Gastroesophageal sphincter (tissue), 4 donors: ENCODE measurements at regions not wholly inside any gene's neighbourhood (a gene's known extent, or its start where the extent isn't known, plus 50 kb on each side); places are given as distances from the start of the nearest gene placed in this dataset.

Experiments
- ATAC-seq: fragments of 150-250 bp; one replicate; pipeline ENCODE4 v1.9.1; 2016; ENCODE audit warnings: mild to moderate bottlenecking, moderate library complexity
- H3K27ac ChIP-seq, 4 donors: fragments of 200-600 bp; sonication (generic) in 3 of 4; 1 replicate in 3 of 4; 2 replicates in 1 of 4; pipeline ENCODE4 v1.5.1; 2016 to 2019
- H3K27me3 ChIP-seq: fragments of 200-600 bp; sonication (generic); one replicate; pipeline ENCODE4 v1.5.1; 2019
- H3K36me3 ChIP-seq, 2 donors: fragments of 200-600 bp; sonication (generic); one replicate each; pipeline ENCODE4 v1.5.1; 2019; ENCODE audit warnings: control low read depth in 1 of 2
- H3K4me1 ChIP-seq, 3 donors: fragments of 200-600 bp; sonication (generic); 1 replicate in 2 of 3; 2 replicates in 1 of 3; pipeline ENCODE4 v1.5.1; 2016 to 2019; ENCODE audit warnings: control low read depth in 2 of 3
- H3K4me3 ChIP-seq, 2 donors: fragments of 200-600 bp; sonication (generic); one replicate each; pipeline ENCODE4 v1.5.1; 2019; ENCODE audit warnings: mild to moderate bottlenecking in 1 of 2, moderate library complexity in 1 of 2
- H3K9me3 ChIP-seq, 3 donors: fragments of 200-600 bp; sonication (generic); one replicate each; pipeline ENCODE4 v1.5.1; 2017 to 2019; ENCODE audit warnings: control low read depth in 2 of 3
- CTCF ChIP-seq, 4 experiments: fragments of 200-600 bp in 2 of 4; fragments of 450-650 bp in 2 of 4; sonication (generic) in 1 of 4; IDR thresholded peaks; one replicate each; pipeline ENCODE4 v1.5.1; 2017 to 2019; ENCODE audit warnings: antibody characterized with exemption in 4 of 4, mild to moderate bottlenecking in 2 of 4, moderate library complexity in 2 of 4
- EP300 ChIP-seq: sonication (generic); formaldehyde crosslinking; IDR thresholded peaks from one replicate; pipeline ENCODE4 v1.6.1; 2017; ENCODE audit warnings: antibody characterized with exemption, mild to moderate bottlenecking
- POLR2A ChIP-seq, 2 donors: fragments of 450-650 bp; IDR thresholded peaks; one replicate each; pipeline ENCODE4 v1.6.1; 2017; ENCODE audit warnings: antibody characterized with exemption in 2 of 2, mild to moderate bottlenecking in 2 of 2, moderate library complexity in 1 of 2
- POLR2AphosphoS5 ChIP-seq: sonication (generic); formaldehyde crosslinking; IDR thresholded peaks from one replicate; pipeline ENCODE4 v1.6.1; 2017; ENCODE audit warnings: antibody characterized with exemption
- WGBS, 2 donors: methylation state at CpG; one replicate each; pipeline ENCODE4 v1.1.5; 2018; ENCODE audit warnings: low coverage in 1 of 2; 5-methylcytosine and 5-hydroxymethylcytosine counted together

GRCh38 chr7:49386792-49387191, 386.6 kb upstream of the VWC2 start:
- TF ChIP-seq CTCF (IDR thresholded peaks at IDR 0.05) (no peak), EP300 (no peak), POLR2AphosphoS5 (no peak), POLR2A (IDR thresholded peaks at IDR 0.05) (no peak)
- no peak for ATAC-seq
- Histone ChIP-seq H3K4me3 (no peak overlapping the region), H3K27me3 (no peaks in the 10 kb centered on the region), H3K36me3 (no peaks in the 10 kb centered on the region), H3K4me1 (no peaks in the 10 kb centered on the region), H3K27ac (no peak overlapping the region), H3K9me3 (no peaks in the 10 kb centered on the region)
- 75% methylated on average over 1 of the region's 1 CpG; no CpG with 5 or more reads in 1 of the 2 donors for WGBS, 2 donors

GRCh38 chr7:49389871-49390479, 383.5 kb upstream of the VWC2 start:
- no peak for ATAC-seq

GRCh38 chr7:49396229-49396628, 377.2 kb upstream of the VWC2 start:
- WGBS, 2 donors, result 79 to 88% methylated on average over 4 of the region's 4 CpGs
- Histone ChIP-seq H3K9me3 (no peaks in the 10 kb centered on the region), H3K4me1 (no peaks in the 10 kb centered on the region), H3K27ac (no peak overlapping the region), H3K36me3 (no peaks in the 10 kb centered on the region), H3K27me3 (peaks cover 5% of the 10 kb centered on the region), H3K4me3 (no peak overlapping the region)
- ATAC-seq, result no peak
- TF ChIP-seq EP300, result no peak
- TF ChIP-seq POLR2A (IDR thresholded peaks at IDR 0.05), result no peak

More at GRCh38 chr7:49389871-49390479, 383.5 kb upstream of the VWC2 start:
- no peak overlapping the region for H3K4me3 ChIP-seq
- H3K9me3 ChIP-seq, result no peaks in the 10 kb centered on the region
- H3K4me1 ChIP-seq, result no peaks in the 10 kb centered on the region
- H3K36me3 ChIP-seq, result no peaks in the 10 kb centered on the region
- TF ChIP-seq CTCF (IDR thresholded peaks at IDR 0.05) (no peak), POLR2A (IDR thresholded peaks at IDR 0.05) (no peak), EP300 (no peak), POLR2AphosphoS5 (no peak)
- no peaks in the 10 kb centered on the region for H3K27me3 ChIP-seq
- H3K27ac ChIP-seq, result no peak overlapping the region
- 56 to 71% methylated on average over 7 of the region's 7 CpGs for WGBS, 2 donors

DNA sequence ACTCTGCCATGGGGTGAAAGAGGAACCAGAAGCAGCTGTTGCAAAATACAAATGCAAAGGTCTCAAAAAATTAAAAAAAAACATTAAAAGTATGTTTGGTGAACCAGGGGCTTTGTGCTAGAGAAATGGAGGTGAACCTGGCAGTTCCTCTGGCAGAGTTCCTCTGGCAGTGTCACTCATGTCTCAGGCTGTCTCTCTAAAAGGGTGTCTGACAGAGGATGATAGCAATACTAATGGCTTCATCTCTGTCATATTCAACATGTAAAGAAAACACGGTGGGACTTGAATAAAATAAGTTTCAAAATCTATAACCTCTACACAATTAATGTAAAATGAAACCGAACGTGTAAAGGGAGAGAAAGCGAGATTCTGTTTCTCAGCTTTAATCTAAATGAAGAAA, 375.7 kb upstream of the VWC2 start:
- 83 to 100% methylated on average over 1 to 4 of the region's 4 CpGs for WGBS, 2 donors
- Histone ChIP-seq H3K9me3 (no peaks in the 10 kb centered on the region), H3K4me1 (no peaks in the 10 kb centered on the region), H3K27ac (no peak overlapping the region), H3K27me3 (peaks cover 5% of the 10 kb centered on the region), H3K4me3 (no peak overlapping the region), H3K36me3 (no peaks in the 10 kb centered on the region)
- no peak for ATAC-seq
- TF ChIP-seq EP300 (no peak), CTCF (IDR thresholded peaks at IDR 0.05) (no peak), POLR2AphosphoS5 (no peak), POLR2A (IDR thresholded peaks at IDR 0.05) (no peak)

- no peaks in the 10 kb centered on the region for H3K4me1 ChIP-seq
- no peak overlapping the region for H3K4me3 ChIP-seq
- ATAC-seq, result no peak
- no peaks in the 10 kb centered on the region for H3K9me3 ChIP-seq
- no peak overlapping the region for H3K27ac ChIP-seq
- H3K27me3 ChIP-seq, result peaks cover 5% of the 10 kb centered on the region
- no peaks in the 10 kb centered on the region for H3K36me3 ChIP-seq
- WGBS, 2 donors, result 62 to 82% methylated on average over 4 to 5 of the region's 5 CpGs
- TF ChIP-seq POLR2AphosphoS5, result no peak
Observed at GRCh38 chr7:49398236-49398635, 375.2 kb upstream of the VWC2 start.

GRCh38 chr7:49398746-49399145, 374.7 kb upstream of the VWC2 start:
- Histone ChIP-seq H3K36me3 (no peaks in the 10 kb centered on the region), H3K27me3 (peaks cover 5% of the 10 kb centered on the region), H3K9me3 (no peaks in the 10 kb centered on the region), H3K27ac (no peak overlapping the region), H3K4me3 (no peak overlapping the region), H3K4me1 (no peaks in the 10 kb centered on the region)
- 40 to 47% methylated on average over 1 to 3 of the region's 3 CpGs for WGBS, 2 donors
- TF ChIP-seq EP300 (no peak), POLR2A (IDR thresholded peaks at IDR 0.05) (no peak), CTCF (IDR thresholded peaks at IDR 0.05) (no peak), POLR2AphosphoS5 (no peak)
- ATAC-seq, result no peak
